ENCODE measurements at regions not wholly inside any gene's neighbourhood (a gene's known extent, or its start where the extent isn't known, plus 50 kb on each side); places are given as distances from the start of the nearest gene placed in this dataset.

DNA sequence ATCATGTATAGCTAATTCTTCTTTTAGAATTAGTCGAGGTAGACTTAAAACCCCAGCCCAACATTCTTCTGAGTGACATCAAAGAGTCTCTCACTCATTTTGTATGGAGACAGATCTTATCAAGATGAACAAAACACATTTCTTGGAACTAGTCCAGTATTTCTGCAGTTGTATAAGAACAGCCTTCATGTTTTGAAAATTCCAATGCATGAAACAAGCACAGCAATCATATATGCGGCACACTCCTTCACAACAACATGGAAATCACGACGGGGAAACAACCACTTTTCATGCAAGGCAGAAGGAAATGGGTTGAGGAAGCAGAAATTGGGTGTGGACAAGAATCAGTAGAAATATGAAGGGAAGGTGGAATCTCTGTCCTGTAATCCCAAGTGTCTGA, 113.8 kb downstream of the PLK2 start:
- TF ChIP-seq, protein P1, sequence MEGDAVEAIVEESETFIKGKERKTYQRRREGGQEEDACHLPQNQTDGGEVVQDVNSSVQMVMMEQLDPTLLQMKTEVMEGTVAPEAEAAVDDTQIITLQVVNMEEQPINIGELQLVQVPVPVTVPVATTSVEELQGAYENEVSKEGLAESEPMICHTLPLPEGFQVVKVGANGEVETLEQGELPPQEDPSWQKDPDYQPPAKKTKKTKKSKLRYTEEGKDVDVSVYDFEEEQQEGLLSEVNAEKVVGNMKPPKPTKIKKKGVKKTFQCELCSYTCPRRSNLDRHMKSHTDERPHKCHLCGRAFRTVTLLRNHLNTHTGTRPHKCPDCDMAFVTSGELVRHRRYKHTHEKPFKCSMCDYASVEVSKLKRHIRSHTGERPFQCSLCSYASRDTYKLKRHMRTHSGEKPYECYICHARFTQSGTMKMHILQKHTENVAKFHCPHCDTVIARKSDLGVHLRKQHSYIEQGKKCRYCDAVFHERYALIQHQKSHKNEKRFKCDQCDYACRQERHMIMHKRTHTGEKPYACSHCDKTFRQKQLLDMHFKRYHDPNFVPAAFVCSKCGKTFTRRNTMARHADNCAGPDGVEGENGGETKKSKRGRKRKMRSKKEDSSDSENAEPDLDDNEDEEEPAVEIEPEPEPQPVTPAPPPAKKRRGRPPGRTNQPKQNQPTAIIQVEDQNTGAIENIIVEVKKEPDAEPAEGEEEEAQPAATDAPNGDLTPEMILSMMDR (IDR thresholded peaks at IDR 0.05): no peak
- TF ChIP-seq POLR2A (IDR thresholded peaks at IDR 0.05): no peak
